ENCODE measurements at regions not wholly inside any gene's neighbourhood (a gene's known extent, or its start where the extent isn't known, plus 50 kb on each side); places are given as distances from the start of the nearest gene placed in this dataset.

- TF ChIP-seq NR2C2 (IDR thresholded peaks at IDR 0.05; ENCODE audit: borderline replicate concordance, control insufficient read depth, insufficient read length, low read depth) (no peak), ASH2L (IDR thresholded peaks at IDR 0.05; ENCODE audit: borderline replicate concordance, low read depth) (no peak), ATF7 (IDR thresholded peaks at IDR 0.05; ENCODE audit: low read depth) (no peak), YY1 (IDR thresholded peaks at IDR 0.05; ENCODE audit: low read depth, low read length) (no peak), ELK1 (IDR thresholded peaks at IDR 0.05; ENCODE audit: low read depth, low read length) (no peak), POLR2A (IDR thresholded peaks at IDR 0.05; ENCODE audit: low read depth, low read length) (no peak)
These were observed 74.3 kb upstream of the SLCO4A1 start (continued) for GRCh38 chr20:62568045-62568389.

- no peak overlapping the region for H3K4me2 ChIP-seq (ENCODE audit: control insufficient read depth, insufficient read depth)
- no peaks in the 10 kb centered on the region; the same call in 2 of the 3 replicates for H3K9me3 ChIP-seq (replicated peaks; ENCODE audit: control insufficient read depth, insufficient read depth, low read length)
- RAD21 ChIA-PET (ENCODE audit: unreplicated experiment) = no interaction called here
- no peak for DNase-seq (ENCODE audit: low read depth, low spot score)
- CTCF ChIA-PET = no interaction called here
- POLR2A ChIA-PET = no interaction called here
- H3K27ac ChIP-seq (ENCODE audit: control insufficient read depth, insufficient read depth) = no peak overlapping the region
- H2AFZ ChIP-seq (ENCODE audit: control insufficient read depth, low read depth, low read length) = no peak overlapping the region
- 52% methylated on average over 18 of the region's 19 CpGs for WGBS (ENCODE audit: insufficient coverage, insufficient replicate concordance, low lambda C conversion rate, missing lambda C conversion rate)
- TF ChIP-seq NRF1 (conservative IDR thresholded peaks at IDR 0.05; ENCODE audit: low read depth, low read length) (no peak), RFX5 (IDR thresholded peaks at IDR 0.05; ENCODE audit: low read depth, low read length) (no peak), PAX5 (IDR thresholded peaks at IDR 0.05; ENCODE audit: borderline replicate concordance, low read depth, low read length) (no peak), HCFC1 (IDR thresholded peaks at IDR 0.05; ENCODE audit: low read length) (no peak), IKZF2 (IDR thresholded peaks at IDR 0.05) (no peak), CBX5 (IDR thresholded peaks at IDR 0.05; ENCODE audit: low read depth) (no peak)
- H3K27me3 ChIP-seq (replicated peaks in 1 of 2; ENCODE audit: control insufficient read depth in 2 of 2, insufficient read depth in 2 of 2, low read length in 1 of 2) = peaks cover 1 to 2% of the 10 kb centered on the region in 2 experiments; a peak in 3 of 4 replicates
- in situ Hi-C loops (cut with MboI) = no loop called here
- no peak overlapping the region for H3K4me3 ChIP-seq
- intact Hi-C loops (cut with micrococcal nuclease; ENCODE audit: unreplicated experiment) = no loop called here
- ATAC-seq = no peak
- FAIRE-seq = no peak
- no peak overlapping the region for H3K9ac ChIP-seq (ENCODE audit: control insufficient read depth, insufficient read depth, low read length)
- H4K20me1 ChIP-seq (ENCODE audit: control insufficient read depth, insufficient read depth) = no peaks in the 10 kb centered on the region
- no peaks in the 10 kb centered on the region for H3K4me1 ChIP-seq (ENCODE audit: control insufficient read depth, insufficient read depth, low read length)
- H3K36me3 ChIP-seq (ENCODE audit: control insufficient read depth in 2 of 2, insufficient read depth in 2 of 2, low read length in 1 of 2) = no peaks in the 10 kb centered on the region
- no TSS peak for BruUV-seq (replicated peaks)
- no peaks in the 10 kb centered on the region for H3K79me2 ChIP-seq (ENCODE audit: control insufficient read depth, insufficient read depth, low read length)
- SMC1A ChIA-PET (ENCODE audit: uncharacterized antibody, unreplicated experiment) = no interaction called here
These were observed 72.7 kb upstream of the SLCO4A1 start for GRCh38 chr20:62569615-62570014.

All from GM12878 (cell line).